GM12891 (cell line): ENCODE measurements at regions not wholly inside any gene's neighbourhood (a gene's known extent, or its start where the extent isn't known, plus 50 kb on each side); places are given as distances from the start of the nearest gene placed in this dataset.

ENCODE experiments used
- POLR2A ChIP-seq: IDR thresholded peaks from 2 replicates; pipeline ENCODE4 v1.6.1; 2011; ENCODE audit warnings: low read depth, low read length, control low read depth
- POLR2AphosphoS5 ChIP-seq: IDR thresholded peaks from 2 replicates; pipeline ENCODE4 v1.6.1; 2011; ENCODE audit warnings: low read depth, low read length, control low read depth

GRCh38 chr6:113181164-113181563 is 676.0 kb upstream of the MARCKS start:
- no peak for TF ChIP-seq POLR2A
- no peak for TF ChIP-seq POLR2AphosphoS5
